HUES6 (cell line): ENCODE measurements at regions not wholly inside any gene's neighbourhood (a gene's known extent, or its start where the extent isn't known, plus 50 kb on each side); places are given as distances from the start of the nearest gene placed in this dataset.
"Not testable (repeated sequence)": the region's sequence is repeated elsewhere in the genome, so short reads cannot be mapped to it uniquely, and the experiment has no call there.

Experiments
- H3K27ac ChIP-seq: 2 replicates; pipeline ENCODE4 v1.7.0; 2013; ENCODE audit warnings: low read depth, mild to moderate bottlenecking, low read length, inconsistent platforms
- H3K27me3 ChIP-seq: 2 replicates; pipeline ENCODE4 v1.6.1; 2013; ENCODE audit warnings: low read length; ENCODE audit not compliant: control insufficient read depth, insufficient read depth
- H3K36me3 ChIP-seq: 2 replicates; pipeline ENCODE4 v1.6.1; 2013; ENCODE audit warnings: low read length; ENCODE audit not compliant: control insufficient read depth, insufficient read depth
- H3K4me1 ChIP-seq: 2 replicates; pipeline ENCODE4 v1.6.1; 2013; ENCODE audit warnings: low read length; ENCODE audit not compliant: control insufficient read depth, insufficient read depth
- H3K4me3 ChIP-seq: 2 replicates; pipeline ENCODE4 v1.5.1; 2013; ENCODE audit warnings: low read depth, low read length
- H3K9ac ChIP-seq: one replicate; pipeline ENCODE4 v1.6.1; 2013; ENCODE audit warnings: mild to moderate bottlenecking, low read length
- H3K9me3 ChIP-seq: 2 replicates; pipeline ENCODE4 v1.6.1; 2013; ENCODE audit warnings: low read depth, low read length; ENCODE audit not compliant: control insufficient read depth, insufficient read depth

DNA sequence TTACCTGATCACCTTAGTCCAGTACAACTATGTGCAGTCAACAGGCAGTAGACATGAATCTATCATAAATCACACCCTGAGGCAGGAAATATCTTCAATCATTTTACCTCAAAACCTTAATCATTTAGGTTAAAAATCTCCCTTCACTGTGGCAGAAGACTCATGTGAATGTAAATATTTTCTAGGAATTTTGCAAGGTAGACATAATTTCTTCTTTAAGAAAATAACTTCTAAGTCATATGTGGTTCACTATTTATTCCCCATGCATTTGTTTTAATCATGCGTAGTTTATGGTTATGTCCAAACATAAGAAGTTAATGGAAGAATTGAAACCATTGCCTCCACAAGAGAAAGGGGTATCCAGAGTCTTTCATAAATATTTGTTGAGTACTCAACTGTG is 97.0 kb downstream of the HMHB1 start:
- Histone ChIP-seq H3K27ac (no peak overlapping the region), H3K36me3 (no peaks in the 10 kb centered on the region), H3K4me3 (no peak overlapping the region), H3K27me3 (no peaks in the 10 kb centered on the region), H3K9ac (no peak overlapping the region), H3K4me1 (no peaks in the 10 kb centered on the region), H3K9me3 (no peaks in the 10 kb centered on the region)

DNA sequence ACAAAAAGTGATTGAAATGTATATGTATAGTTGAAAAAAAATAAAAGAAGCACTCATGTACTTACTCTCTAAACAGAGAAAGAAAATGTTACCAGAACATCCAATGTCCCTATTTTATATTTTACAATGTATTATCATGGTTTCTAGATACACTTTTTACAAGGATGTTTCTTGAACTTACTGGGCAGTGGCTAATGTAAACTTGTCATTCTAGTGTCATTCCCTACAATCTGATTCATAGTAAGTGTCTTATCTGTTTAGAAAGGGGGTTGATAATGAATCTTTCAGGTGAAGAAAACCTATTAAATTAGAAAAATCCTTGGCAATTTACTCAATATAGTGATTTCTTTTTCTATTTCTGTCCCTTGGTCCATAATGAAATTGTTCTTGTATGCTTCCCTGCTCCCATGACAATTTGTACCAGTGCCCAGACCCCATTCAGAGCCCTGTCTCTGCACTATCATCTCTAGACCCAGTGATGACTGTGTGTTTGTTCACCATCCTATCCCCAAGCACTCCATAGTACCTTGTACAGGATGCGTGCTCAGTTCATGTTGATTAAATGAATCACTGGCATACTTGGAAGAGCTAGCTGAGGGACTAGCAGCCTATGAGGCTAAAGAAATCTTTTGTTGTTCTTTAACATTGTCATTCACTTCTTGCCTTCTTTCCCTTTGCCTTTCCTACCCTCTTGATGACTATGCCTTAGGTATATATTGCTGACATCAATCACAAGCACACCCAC is 101.2 kb downstream of the HMHB1 start:
- Histone ChIP-seq H3K36me3 (no peaks in the 10 kb centered on the region), H3K4me3 (no peak overlapping the region), H3K9me3 (no peaks in the 10 kb centered on the region), H3K27me3 (no peaks in the 10 kb centered on the region), H3K9ac (no peak overlapping the region), H3K27ac (no peak overlapping the region), H3K4me1 (no peaks in the 10 kb centered on the region)

GRCh38 chr5:143914756-143915155 is 102.8 kb downstream of the HMHB1 start:
- Histone ChIP-seq H3K36me3 (no peaks in the 10 kb centered on the region), H3K4me1 (no peaks in the 10 kb centered on the region), H3K27ac (no peak overlapping the region), H3K27me3 (no peaks in the 10 kb centered on the region), H3K9ac (no peak overlapping the region), H3K9me3 (no peaks in the 10 kb centered on the region), H3K4me3 (no peak overlapping the region)

DNA sequence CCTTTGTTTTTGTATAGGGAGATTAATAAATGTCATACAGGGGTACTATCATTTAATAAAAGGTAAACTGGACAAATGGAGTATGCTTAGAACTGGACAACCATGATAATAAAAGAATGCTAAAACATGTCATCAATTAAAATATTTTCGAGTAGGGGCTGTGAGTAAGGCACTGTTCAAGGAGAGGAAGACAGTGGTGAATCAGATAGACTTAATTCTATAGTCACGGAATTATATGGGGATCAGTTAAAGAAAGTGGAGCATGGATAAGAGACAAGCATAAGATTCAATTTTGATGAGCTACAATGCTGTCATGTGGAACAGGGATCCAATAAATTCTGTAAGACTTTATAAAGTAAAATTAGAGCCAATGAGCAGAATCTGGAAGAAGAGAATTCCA is 104.5 kb downstream of the HMHB1 start:
- Histone ChIP-seq H3K9ac (no peak overlapping the region), H3K9me3 (no peaks in the 10 kb centered on the region), H3K27ac (no peak overlapping the region), H3K4me3 (no peak overlapping the region), H3K36me3 (no peaks in the 10 kb centered on the region), H3K27me3 (no peaks in the 10 kb centered on the region), H3K4me1 (no peaks in the 10 kb centered on the region)

- Histone ChIP-seq H3K4me1 (peaks cover 10% of the 10 kb centered on the region), H3K9ac (no peak overlapping the region), H3K4me3 (no peak overlapping the region), H3K27ac (no peak overlapping the region), H3K36me3 (no peaks in the 10 kb centered on the region), H3K9me3 (no peaks in the 10 kb centered on the region), H3K27me3 (no peaks in the 10 kb centered on the region)
Observed at GRCh38 chr5:143918961-143919360, 107.0 kb downstream of the HMHB1 start.

DNA sequence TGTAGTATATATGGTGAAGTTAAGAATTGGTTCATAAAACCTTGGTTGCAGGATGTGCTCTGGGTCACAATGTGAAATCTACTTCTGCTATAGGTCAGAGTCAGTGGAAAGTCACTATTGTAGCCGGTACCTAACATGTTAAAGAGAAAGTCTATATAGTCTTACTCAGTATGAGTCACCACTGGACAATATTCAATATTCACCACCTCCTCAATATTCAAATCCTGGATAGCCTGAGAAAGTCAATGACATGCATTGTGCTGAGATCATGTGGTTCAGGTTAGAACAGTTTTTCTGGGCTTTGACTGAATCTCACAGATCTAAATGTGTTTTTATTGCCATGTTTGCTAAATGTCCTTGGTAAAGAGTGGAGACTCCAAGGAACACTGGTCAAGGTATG is 108.8 kb downstream of the HMHB1 start:
- Histone ChIP-seq H3K4me1 (peaks cover 24% of the 10 kb centered on the region), H3K36me3 (no peaks in the 10 kb centered on the region), H3K9me3 (no peaks in the 10 kb centered on the region), H3K4me3 (no peak overlapping the region), H3K27me3 (no peaks in the 10 kb centered on the region), H3K9ac (no peak overlapping the region), H3K27ac (no peak overlapping the region)

- Histone ChIP-seq H3K4me1 (peaks cover 24% of the 10 kb centered on the region), H3K9ac (no peak overlapping the region), H3K9me3 (no peaks in the 10 kb centered on the region), H3K27me3 (no peaks in the 10 kb centered on the region), H3K4me3 (no peak overlapping the region), H3K36me3 (no peaks in the 10 kb centered on the region), H3K27ac (no peak overlapping the region)
Observed at GRCh38 chr5:143921525-143922311, 109.8 kb downstream of the HMHB1 start.

GRCh38 chr5:143922718-143923117 is 110.8 kb downstream of the HMHB1 start:
- no peaks in the 10 kb centered on the region for H3K9me3 ChIP-seq
- H3K36me3 ChIP-seq: no peaks in the 10 kb centered on the region
- H3K4me3 ChIP-seq: no peak overlapping the region
- H3K27me3 ChIP-seq: no peaks in the 10 kb centered on the region
- peaks cover 24% of the 10 kb centered on the region for H3K4me1 ChIP-seq
- no peak overlapping the region for H3K27ac ChIP-seq
- H3K9ac ChIP-seq: no peak overlapping the region

DNA sequence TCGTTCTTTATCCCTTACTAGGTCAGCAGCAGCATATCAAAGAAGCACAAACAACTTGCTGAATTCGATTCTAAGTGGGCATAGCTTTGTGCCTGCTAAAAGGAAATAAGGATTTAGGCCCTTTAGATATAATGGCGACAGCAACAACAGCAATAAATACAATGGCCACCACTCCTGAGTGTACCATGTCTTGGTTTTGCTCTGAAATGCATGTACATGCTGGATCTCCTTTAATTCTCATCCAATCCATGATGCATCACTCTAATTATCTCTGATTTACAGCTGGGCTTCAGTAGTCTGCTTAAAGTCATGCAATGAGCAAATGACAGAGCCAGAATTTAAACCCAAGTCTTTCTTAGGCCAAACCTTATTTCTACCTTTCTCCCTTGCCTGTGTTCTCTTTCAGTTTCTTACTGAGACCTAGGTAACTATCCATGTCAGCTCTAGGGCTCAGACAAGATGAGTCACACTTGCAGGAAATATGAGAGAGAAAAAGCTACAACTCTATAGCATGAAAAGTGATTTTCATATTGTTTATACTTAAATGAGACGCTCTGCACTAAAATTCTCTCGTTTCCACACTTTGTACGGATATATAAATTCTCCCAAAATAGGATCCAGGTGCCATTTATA is 111.8 kb downstream of the HMHB1 start:
- peaks cover 24% of the 10 kb centered on the region for H3K4me1 ChIP-seq
- no peaks in the 10 kb centered on the region for H3K9me3 ChIP-seq
- no peak overlapping the region for H3K9ac ChIP-seq
- H3K27ac ChIP-seq: peak overlapping the region; percentile 55; the same call in 1 of the 2 replicates
- H3K27me3 ChIP-seq: no peaks in the 10 kb centered on the region
- no peak overlapping the region for H3K4me3 ChIP-seq
- no peaks in the 10 kb centered on the region for H3K36me3 ChIP-seq

GRCh38 chr5:143924311-143924978 is 112.5 kb downstream of the HMHB1 start:
- Histone ChIP-seq H3K4me1 (peaks cover 25% of the 10 kb centered on the region), H3K36me3 (no peaks in the 10 kb centered on the region), H3K4me3 (no peak overlapping the region), H3K27ac (peak overlapping the region; percentile 55; the same call in 1 of the 2 replicates), H3K9me3 (no peaks in the 10 kb centered on the region), H3K9ac (no peak overlapping the region), H3K27me3 (no peaks in the 10 kb centered on the region)

GRCh38 chr5:143924979-143925325 is 113.0 kb downstream of the HMHB1 start:
- not testable (repeated sequence) for H3K36me3 ChIP-seq, H3K4me3 ChIP-seq, H3K9me3 ChIP-seq, H3K27me3 ChIP-seq, H3K9ac ChIP-seq
- peaks cover 30% of the 10 kb centered on the region for H3K4me1 ChIP-seq
- peak overlapping the region; percentile 55; the same call in 1 of the 2 replicates for H3K27ac ChIP-seq
